NCI-H748 (cell line): ENCODE measurements at regions not wholly inside any gene's neighbourhood (a gene's known extent, or its start where the extent isn't known, plus 50 kb on each side); places are given as distances from the start of the nearest gene placed in this dataset.

ENCODE experiments used
- DNase-seq: peaks from one replicate; lab custom pipeline; 2025; ENCODE audit not compliant: unreplicated experiment; lab: John Stamatoyannopoulos, UW

GRCh38 chr13:80133631-80134261, 207.2 kb downstream of the SPRY2 start:
- DNase-seq = no peak

DNA sequence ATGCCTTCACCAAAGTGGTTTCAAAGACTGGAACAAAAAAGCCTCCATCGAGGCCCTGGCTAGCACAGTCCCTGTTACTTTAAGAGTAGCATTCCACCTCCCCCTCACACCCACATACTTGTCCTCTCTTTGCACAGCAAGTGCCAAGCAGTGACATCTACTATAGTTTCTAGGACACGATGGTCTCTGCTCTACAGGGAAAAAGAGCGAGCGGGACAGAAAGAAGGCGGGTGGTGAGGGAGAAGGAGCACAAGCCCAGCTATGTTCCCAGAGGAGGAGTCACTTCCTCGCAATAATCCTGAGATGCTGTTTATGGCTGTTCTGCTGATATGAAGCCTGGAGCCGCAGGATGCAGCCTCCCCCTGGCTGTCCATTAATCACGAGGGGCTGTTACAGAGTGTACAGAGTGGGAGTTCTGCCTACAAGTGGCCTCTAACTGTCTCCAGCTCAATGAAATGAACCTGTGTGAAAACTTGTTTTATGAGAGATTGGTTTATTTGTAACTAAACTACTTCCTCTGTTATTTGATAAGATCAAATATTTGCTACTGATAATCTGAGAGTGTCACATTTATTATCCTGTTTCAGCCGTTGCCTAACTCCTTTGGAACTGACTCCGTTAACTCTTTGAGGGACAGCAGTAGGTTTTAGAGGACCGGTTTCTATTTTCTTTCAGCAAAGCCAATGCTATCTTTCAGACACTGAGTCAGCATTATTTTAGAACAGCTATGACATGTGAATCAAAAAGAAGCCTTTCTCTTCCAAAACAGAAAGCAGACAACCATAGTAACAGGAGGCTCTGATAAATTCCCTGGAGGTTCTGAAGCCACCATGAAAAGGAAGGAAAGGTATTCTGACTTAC, 208.0 kb downstream of the SPRY2 start:
- DNase-seq = peak; percentile 53

DNA sequence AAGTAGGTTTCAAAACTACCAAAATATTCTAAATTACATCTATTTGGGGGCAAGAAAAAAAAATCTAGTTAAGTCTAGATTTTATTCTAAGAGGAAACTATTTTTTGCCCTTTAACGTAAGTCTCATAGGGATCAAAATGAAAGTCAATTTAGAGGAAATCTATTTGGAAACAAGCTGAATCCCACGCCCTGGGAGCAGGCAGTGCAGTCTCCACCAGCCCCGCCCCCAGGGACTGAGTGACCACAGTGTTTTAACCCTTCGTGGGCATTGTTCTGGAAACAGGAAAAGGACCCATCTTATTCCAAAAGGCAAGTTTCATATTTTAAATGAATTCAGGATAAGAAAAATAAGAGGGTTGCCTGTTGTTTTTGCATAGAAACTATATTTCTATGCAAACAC, 209.7 kb downstream of the SPRY2 start:
- peak; percentile 37 for DNase-seq

DNA sequence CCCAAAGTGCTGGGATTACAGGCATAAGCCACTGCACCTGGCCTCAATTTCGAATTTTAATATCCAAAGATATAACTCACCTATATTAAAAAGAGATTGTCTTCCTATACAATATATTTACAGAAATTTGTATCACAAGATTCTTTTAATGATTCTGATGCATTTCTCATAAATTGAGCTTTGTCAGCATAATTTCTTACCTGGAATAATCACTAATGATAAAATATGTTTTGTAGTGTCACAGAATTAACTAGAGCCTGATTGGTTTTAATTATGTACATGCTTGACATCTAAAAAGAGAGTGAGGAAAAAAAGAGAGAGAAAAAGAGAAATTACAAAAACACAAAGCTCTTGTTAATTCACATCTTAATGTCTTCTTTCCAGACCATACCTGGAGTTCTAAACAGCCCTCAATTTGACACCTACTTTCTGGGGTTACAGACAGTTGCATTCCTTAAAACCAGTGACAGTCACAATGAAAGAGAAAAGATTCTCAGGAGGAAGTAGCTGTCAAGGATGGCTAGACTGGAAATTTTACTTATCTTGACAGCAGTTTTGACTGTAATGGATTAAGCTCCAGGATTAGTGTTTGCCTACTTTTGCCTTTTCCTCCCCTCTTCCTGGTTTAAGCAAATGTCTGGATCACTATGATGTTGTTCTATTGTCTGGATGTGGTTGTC, 214.4 kb downstream of the SPRY2 start:
- no peak for DNase-seq

DNA sequence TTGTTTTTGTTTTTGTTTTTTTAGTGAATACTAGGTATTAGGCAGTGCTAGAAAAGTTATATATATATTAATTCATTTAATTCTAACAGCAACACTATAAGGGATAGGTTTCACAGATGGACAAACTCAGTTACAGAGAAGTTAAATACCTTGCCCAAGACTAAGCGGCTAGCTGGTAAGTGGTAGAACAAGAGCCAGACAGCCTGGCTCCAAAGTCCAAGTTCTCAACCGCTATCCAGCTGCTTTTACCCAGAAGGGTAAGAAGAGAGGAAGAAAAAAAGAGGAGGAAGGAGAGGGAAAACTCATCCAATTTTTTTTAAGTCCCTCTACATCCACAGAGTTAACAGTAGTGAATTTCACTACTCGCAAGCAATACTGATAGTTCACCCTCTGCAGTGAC, 217.0 kb downstream of the SPRY2 start:
- DNase-seq = no peak

GRCh38 chr13:80121038-80121437, 219.9 kb downstream of the SPRY2 start:
- DNase-seq = no peak

DNA sequence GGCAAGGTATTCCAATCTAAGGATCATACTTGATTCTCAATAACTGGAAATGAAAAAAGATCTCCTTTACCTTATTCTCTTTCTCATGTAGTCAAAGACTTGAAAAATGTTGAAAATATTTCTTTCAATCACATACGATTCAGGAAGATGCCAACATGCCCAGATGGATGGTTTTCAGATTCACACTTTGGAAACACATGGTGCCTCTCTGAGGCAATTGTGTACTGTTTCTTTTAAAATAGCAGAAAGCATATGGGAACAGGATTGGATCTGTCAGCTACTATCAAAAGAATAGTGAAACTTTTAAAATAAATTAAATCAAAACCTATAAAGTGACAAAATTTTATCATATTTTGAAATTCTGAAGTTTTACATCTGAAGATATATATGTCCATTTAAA, 222.4 kb downstream of the SPRY2 start:
- no peak for DNase-seq

GRCh38 chr13:80118099-80118498, 222.8 kb downstream of the SPRY2 start:
- no peak for DNase-seq

- no peak for DNase-seq
Measured at GRCh38 chr13:80117515-80117914, 223.4 kb downstream of the SPRY2 start.

DNA sequence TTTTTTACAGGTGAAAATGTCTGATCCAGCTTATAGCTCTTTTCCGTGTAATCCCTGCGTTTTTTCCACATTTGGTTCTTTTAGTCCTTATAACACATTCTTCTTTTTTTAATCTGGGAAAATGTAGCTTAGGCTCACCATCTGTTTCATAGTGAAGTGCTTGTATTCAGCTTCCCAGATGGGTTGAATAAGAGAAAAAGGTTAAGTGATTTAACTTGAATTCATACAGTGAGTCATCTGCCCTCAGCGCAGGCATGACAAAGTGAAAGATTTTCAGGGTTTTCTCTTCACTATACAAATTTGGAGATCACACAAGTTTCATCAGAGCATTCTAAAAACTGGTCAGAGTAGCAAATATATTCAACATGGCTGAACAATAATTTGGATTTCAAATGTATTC, 224.8 kb downstream of the SPRY2 start:
- no peak for DNase-seq

GRCh38 chr13:80115616-80116015, 225.3 kb downstream of the SPRY2 start:
- no peak for DNase-seq

DNA sequence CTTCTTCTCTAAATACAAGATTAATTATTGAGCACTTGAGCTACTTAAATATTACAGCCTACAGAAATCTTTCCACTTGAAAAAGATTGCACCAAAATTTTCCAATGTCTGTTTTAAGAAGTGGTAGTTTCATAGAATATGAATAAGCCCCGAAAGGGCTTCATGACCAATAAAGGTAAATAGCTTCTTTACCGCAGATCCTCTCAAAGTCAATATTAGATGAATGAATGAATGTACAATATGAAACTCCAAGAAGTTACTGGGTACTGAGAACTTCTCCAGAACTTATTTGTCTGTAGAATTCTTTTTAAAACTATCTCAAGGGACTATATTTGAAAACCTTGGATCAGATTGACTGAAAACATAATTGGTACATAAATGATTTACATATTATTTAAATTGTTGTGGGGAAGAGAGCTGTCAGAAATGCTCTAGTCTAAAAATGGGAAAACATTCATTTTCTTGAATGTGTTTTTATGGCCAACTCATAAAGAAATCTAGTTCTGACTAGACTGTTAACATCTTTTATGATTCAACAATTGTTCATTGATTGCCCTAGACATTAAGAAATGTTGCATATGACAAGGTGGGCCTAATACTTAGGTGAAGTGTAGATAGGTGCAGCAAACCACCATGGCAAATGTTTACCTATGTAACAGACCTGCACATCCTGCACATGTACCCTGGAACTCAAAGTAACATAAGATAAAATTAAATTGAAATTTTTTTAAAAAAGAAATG, 227.0 kb downstream of the SPRY2 start:
- no peak for DNase-seq

- DNase-seq = no peak
Measured at GRCh38 chr13:80109303-80109702, 231.6 kb downstream of the SPRY2 start.

DNA sequence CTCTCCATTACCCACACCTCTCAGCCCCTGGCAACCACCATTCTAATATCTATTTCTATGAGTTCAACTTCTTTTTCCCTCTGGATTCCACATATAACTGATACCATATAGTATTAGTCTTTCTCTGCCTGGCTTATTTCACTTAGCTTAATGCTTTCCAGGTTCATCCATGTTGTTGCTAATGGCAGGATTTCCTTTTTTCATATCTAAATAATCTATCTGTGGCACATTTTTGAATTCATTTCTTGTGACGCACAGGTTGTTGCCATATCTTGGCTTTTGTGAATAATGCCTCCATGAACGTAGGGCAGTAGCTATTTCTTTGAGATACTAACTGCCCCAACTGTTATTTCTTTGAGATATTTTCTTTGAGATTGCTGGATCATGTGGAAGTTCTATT, 235.6 kb downstream of the SPRY2 start:
- DNase-seq = no peak

GRCh38 chr13:80101040-80101439, 239.9 kb downstream of the SPRY2 start:
- DNase-seq = no peak

DNA sequence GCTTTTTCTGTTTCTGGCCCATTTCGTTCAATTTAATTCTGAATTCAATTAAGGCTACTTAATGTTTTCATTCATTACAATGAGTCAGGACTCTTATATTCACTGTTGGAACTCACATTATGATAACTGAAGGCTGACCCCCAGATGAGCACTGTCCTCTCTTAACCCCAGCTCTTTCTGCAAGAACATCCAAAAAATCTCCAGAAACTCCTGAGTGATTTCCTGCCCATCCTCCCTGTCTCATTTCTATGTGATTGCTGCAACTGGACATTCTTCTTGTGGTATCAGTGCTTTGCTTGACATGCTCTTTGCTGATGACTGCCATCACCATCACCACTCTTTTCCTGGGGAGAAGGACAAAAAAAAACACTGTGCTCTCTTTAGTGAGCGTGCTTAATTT, 240.3 kb downstream of the SPRY2 start:
- DNase-seq = no peak

- no peak for DNase-seq
Measured at GRCh38 chr13:80097561-80097960, 243.4 kb downstream of the SPRY2 start.

DNA sequence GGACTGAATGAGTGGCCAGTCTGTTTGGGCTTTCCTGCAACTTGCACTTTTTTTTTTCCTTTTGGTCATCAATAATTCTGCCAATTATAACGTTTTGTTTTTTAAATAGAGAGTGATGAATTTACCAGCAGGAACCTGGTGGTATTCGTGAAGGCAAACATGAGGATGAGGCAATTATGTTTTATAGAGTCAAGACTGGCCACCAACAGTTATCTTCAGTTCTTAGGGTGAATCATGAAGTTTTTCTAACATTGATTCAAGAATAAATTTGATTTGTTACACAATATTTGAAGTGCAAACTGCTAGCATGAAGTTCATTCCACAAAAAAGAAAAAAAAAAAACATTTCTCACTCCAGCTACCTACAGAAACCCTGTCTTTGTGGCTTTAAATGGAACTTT, 244.5 kb downstream of the SPRY2 start:
- DNase-seq = no peak

- DNase-seq = no peak
Measured at GRCh38 chr13:80094526-80094925, 246.4 kb downstream of the SPRY2 start.

DNA sequence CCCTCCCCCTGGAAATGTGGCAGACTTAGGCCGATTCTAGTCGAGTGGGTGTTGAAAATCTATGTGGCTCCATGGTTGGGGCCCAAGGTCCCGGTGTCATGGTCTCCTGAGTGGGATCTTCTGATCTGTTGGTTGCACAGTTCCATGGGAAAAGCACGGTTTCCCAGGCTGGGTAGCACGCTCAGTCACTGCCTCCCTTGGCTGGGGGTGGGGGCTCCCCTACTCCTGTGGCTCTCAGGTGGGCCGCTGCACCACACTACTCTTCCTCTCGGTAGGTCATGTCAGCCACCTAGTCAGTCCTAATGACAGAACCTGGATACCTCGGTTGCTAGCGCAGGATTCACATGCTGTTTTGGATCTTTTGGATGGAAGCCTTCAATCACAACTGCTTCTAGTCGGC, 247.0 kb downstream of the SPRY2 start:
- DNase-seq = no peak

DNA sequence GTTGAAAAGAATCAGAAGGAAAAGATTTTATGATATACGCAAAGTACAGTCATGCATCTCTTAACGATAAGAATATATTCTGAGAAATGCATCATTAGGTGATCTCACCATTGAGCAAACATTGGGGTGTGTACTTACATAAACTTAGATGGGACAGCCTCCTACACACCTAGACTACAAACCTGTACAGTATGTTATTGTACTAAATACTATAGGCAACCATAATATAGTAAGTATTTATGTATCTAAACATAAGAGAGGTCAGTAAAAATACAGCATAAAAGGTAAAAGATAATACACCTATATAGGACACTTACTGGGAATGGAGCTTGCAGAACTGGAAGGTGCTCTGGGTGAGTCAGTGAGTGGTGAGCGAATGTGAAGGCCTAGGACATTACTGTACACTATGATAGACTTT, 254.6 kb downstream of the SPRY2 start:
- peak; percentile 17 for DNase-seq
